Activated CD8-positive, alpha-beta memory T cell treated with anti-CD3 and anti-CD28 coated beads for 24 hours (primary cell): ENCODE measurements at regions not wholly inside any gene's neighbourhood (a gene's known extent, or its start where the extent isn't known, plus 50 kb on each side); places are given as distances from the start of the nearest gene placed in this dataset.
"Not testable (repeated sequence)": the region's sequence is repeated elsewhere in the genome, so short reads cannot be mapped to it uniquely, and the experiment has no call there.

Experiments used
- DNase-seq: peaks from one replicate; pipeline ENCODE4 v3.0.0-alpha.2; 2020

DNA sequence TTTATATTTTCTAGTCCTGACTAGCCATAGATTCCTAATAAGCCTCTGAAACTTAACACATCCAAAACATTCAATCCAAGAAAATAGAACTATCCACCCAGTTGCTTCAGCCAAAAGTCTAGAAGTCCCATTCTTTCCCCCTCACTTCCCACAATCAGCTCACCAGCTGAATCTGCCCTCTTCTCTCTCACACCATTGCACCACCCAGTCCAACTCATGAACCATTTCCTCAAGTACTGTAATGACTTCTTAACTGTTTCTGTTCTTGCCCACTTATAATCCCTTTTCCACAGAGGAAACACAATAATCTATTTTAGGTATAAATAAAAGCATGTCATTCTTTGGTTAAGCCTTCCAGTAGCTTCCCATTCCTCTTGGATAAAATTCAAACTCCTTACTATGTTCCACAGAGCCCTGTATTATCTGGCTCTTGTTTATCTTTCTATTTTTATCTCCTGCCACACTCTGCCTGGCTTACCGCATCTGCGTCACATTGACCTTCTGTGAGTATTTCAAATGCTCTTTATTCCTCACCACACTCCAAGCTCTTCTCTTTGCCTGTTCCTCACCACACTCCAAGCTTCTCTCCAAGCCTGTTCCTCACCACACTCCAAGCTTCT, 205.9 kb upstream of the FRG1 start:
- DNase-seq = not testable (repeated sequence)

DNA sequence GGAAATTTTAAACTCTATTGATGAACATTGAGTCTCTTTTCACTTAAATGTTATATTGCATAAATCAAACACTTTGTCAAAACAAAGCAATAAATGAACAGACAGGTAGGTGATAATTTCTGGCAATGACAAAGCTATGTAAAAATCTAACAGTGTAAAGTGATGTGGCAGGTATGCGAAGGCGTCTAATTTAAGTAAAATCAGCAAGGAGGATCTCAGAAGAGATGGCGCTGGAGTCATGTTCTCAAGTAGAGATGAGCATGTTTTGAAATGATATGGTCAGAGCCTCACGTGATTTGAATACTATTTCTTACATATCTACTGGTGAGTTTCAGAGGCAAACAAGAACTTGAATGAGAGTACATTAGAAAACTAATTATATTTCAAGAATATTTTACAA, 204.0 kb upstream of the FRG1 start:
- not testable (repeated sequence) for DNase-seq

DNA sequence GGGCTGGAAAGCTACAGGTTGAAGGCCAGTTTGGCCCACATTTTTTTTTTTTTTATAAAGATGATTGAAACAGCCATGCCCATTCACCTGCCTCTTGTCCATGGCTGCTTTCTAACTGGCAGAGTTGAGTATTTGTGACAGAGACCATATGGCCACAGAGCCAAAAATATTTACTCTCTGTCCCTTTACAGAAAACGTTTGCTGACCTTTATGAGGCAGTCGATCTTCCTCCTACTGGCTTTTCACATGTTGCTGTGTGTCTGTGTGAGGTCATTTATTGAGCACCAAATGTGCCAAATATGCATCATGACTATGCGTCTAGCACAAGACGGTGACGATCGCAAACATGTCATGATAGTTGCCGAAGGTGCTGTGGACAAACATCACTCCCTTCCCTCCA, 200.6 kb upstream of the FRG1 start:
- not testable (repeated sequence) for DNase-seq

DNA sequence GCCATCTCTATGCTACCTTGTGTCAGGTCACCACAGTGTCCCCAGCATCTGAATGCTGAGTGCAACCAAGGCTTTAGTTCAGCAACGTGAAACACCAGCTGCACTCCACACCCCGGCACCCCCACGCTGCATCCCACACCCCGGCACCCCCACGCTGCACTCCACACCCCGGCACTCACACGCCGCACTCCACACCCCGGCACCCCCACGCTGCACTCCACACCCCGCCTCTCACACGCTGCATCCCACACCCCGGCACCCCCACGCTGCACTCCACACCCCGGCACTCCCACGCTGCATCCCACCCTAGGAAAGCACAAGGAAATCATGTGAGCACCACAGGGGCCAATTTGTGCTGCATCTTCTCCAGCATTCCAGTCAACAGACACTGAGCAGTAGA, 199.8 kb upstream of the FRG1 start:
- DNase-seq = no peak

DNA sequence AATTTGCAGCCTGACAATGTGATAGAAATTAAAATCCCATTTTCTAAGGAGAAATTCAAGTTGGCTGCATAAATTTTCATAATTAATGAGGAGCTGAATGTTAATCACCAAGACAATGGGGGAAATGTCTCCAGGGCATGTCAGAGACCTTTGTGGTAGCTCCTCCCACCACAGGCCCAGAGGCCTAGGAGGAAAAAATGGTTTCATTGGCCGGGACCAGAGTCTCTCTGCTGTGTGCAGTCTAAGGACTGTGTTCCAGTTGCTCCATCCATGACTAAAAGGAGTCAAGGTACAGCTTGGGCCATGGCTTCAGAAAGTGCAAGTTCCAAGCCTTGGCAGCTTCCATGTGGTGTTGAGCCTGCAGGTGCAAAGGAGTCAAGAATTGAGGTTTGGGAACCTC, 187.6 kb upstream of the FRG1 start:
- not testable (repeated sequence) for DNase-seq

DNA sequence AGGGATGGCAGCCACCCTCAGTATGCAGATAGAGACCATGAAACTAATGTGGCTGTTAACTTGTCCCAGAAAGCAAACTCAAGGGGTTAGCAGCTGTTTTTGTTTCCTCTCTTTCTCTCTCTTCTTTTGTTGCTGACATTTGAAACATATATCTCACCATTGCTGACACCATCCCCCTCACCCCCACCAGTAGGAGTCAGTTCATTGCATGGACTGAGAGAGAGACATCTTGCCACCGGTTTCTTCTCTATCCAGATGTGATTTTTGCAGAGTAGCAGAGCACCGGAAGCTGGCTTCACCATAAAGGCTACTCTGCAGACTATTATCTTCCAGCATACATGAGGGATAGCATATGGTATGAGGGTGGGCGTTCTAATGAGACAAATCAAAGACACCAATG, 177.1 kb upstream of the FRG1 start:
- DNase-seq = no peak

DNA sequence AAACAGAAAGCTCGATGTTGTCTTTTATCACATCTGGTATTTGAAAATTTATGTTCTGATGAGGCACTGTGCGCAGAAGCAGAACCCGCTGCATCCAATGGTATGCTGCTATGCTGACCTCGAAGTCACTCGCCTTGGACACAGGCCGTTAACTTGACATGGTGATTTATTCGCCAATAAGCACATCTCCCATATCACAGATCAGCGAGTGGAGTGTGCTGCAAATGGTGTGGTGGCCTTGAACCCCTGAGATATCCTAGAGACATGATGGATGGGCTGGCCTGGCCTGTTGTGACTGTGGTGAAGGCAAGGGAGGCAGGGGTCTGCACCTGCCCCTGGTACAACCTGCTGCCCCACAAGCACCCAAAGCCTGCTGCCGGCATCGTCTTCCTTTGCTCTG, 175.4 kb upstream of the FRG1 start:
- DNase-seq = no peak

DNA sequence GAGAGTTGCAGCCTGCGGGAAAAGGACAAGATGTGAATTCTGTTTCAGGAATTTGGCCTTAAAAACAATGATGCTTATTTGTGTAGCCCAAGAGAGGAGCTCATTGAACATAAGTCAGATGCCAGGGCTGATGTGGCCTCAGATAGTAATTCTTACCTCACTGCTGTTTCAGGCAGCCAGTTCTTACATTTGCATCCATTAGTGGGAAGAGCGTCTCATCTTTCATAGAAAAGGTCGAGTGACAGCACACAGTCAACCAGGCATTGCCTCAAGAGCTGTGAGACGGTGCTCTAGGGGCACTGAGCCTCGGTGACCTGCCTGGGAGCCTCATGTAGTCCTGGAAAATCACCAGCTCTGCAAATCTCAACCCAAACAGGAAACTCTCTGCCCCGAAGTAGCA, 174.9 kb upstream of the FRG1 start:
- no peak for DNase-seq

DNA sequence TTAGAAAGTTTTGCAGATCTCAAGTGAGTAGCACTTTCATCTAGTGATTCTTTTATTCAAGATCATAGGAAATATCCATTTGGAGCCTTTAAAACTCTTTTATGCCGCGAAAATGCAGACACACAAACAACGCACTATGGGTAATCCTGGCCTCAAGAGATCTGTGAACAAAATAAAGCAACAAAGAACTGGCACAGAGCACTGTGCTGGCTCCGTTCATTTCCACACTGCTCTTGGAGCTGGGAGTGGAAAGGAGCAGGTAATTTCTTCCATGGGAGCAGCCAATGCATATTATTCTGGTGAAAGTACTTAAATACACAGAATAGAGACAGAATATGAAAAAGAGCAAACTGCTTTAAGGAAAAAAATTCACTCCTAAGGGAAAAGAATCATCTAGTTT, 172.7 kb upstream of the FRG1 start:
- DNase-seq = no peak

DNA sequence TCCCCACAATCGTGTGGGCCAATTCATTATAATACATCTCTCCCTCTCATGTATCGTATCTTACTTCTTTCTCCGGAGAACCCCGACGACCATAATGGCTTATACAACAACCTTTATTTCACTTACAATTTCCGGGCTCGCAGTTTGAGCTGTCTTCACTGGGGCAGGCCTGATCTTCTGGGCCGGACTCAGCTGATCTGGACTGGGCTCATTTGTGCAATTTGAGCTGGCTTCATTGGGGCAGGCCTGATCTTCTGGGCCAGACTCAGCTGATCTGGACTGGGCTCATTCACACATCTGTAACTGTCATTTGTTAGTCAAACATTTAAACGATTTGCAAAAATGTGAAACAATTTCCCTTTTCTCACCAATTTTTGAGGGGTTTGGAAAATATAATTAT, 171.5 kb upstream of the FRG1 start:
- DNase-seq = no peak

DNA sequence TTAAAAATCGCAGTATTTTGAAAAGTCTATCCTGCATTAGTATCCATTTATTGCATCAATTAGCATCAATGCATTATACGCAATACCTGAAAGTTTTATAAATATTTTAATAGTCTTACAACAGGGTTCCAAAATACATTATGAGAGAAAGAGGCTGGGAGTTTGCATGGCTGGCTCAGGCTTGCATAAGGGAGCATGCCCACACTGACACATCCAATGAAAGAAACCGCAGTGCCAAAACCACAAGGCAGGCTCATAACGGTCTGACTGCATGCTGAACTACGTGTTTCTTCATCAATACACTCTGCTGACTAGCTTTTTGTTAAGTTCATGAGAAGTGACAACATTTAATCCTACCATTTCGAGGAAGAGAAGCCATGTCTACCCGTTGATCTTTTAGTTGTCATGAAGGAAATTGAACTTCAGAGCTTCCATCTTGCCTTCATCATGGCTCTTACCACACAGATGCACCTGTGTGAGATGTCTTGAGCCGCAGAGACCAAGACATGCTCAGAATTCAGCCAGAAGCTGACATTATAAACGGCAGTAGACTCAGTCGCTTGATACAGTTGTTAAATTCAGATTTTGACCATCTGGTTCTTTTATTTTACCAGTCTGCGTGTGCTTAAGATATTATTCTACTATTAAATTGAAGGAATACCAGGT, 168.8 kb upstream of the FRG1 start:
- DNase-seq = no peak

DNA sequence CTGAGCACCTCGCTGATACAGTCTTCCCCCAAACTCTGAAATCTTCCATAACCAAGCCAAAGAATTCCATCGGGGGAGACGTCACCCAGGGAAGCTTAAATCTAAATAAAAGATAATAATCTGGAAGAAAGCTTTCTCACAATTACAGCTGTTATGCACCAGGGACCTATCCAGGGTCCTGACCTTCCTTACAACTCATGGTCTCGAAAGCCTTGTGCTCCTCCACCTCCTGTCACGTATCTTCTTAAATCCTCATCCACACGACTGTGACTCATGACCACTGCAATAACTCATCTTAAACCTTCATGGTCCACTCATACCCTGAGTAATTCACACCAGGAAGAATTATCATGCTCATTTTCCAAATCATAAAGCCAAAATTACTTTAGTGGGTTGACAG, 166.8 kb upstream of the FRG1 start:
- no peak for DNase-seq

DNA sequence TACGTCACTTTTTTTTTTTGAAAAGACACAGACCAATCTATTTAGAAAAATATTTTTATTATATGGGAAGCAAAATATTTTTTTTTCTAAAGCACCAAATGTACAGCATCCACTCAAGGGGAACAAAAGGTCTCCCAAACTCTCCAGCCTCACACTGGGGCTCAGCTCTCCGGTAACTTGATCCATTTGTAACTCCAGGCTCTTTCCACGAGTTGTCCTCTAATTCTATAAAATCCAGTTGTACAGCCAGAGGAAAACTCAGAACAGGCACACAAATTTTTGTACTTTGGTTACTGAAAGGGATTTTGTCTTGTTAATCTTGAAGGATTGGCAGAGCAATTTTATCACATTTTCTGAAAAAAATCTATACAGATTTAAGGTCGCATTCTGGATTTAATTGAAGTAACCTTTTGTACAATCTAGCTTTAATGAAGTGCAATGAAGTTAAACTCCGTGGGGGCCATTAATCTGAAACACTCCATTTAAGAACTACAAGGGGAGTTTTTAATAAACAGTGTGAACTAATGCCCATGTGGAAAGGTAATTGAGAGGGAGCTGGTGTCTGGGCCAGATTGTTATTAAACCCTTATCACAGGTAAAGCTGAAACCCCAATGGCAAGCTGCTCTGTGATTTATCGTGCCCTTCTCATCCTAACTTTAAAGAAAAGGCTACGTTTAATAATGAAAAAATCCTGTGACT, 161.2 kb upstream of the FRG1 start:
- DNase-seq = no peak

DNA sequence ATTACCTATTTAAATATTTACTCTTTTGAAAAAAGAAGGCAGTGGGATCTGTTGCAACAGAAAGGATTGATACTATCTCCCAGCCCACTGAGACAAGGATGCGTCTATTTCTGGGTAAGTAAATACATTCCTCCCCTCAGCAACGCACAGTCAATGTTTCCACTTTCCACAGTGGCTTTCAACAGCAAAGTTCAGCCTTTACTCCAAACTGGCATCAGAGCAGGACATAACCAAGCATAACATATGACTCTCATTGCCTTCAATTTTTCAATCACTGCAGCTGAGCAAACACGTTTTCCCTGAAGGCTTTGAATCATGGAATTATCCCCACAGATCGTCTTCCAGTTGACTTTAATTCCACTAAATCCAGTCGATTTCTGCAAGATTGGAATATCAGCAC, 160.3 kb upstream of the FRG1 start:
- no peak for DNase-seq

DNA sequence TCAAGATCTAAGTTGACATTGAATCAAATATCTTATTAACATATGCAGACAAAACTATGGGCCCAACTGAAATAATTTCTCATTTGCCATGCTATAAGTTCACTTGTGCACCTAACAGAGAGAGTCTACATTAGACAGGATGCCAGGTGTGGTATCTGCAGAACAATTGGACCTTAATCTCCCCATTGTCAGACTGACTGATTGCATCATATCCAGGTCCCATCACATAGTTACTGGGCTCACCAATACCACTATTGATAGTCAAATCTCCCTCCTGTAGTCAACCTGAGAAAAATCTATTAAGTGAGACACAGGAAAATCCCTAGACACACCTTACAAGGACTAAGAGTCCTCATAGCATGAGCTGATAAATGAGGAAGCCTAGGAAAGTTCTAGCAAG, 156.0 kb upstream of the FRG1 start:
- DNase-seq = no peak

DNA sequence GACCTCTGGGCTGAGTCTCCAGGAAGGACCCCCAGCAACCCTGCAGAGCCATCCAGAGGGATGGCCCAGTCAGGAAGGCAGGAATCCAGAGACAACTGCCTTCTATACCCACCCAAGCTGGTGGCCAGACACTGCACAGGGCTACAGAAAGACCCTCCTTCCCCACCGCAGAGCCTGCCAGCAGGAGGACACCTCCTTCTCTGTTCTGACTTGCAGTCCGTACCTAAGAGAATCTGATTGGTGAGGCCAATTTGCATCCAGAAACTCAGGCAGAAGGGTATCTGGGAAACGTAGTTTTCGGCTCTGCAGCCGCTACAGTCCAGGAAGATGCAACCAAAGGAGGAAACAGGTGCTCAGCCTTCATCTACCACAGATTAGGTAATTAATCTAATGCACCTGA, 155.4 kb upstream of the FRG1 start:
- no peak for DNase-seq

DNA sequence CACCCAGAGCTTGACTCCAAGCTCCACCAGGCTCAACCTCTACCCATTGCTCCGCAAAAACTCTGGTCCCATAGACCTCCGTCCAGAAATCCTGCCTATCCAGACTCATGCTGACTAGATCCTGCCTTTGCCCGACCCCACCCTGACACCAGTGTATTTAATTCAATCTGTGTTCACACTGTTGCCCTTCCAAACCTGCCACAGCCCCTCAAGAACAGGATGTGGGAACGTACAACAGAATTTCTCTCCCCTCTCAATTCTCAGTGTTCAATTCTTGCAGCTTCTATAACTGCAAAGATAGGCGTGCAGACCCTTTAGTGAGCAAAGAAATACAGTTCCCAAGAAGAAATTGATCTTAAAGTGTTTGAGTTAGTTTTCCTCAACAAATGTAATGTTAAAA, 154.2 kb upstream of the FRG1 start:
- DNase-seq = no peak

DNA sequence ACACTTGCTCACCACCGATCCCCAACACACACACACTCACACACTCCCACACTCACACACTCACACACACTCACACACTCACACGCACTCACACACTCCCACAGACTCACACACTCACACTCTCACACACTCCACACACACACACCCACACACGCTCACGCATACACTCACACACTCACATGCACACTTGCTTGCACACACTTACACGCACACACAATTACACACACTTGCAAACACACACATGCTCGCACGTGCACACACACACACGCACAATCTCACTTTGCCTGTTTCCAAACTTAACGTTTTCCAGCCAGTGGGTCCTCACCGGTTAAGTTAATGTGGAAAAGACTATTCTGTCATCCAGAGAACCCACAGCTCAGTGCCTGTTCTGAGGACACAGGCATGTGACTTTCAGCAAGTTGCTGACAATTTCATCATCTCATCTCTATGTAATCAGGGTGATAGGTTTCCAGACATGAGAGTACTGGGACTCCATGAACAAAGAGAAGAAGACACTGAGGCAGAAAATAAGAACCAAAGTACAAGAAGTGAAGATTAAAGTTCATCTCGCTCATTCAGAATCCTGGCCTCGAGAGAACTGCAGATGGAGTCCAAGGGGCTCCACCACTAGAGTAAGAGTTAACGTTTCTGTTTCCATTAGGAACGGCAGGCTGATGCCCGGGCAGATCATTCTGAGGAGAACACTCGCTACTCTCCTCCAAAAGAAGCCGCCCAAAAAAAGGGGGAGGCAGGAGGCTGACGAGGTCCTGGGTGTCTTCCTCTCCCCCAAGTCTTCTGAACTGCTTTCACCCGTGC, 153.2 kb upstream of the FRG1 start:
- no peak for DNase-seq

DNA sequence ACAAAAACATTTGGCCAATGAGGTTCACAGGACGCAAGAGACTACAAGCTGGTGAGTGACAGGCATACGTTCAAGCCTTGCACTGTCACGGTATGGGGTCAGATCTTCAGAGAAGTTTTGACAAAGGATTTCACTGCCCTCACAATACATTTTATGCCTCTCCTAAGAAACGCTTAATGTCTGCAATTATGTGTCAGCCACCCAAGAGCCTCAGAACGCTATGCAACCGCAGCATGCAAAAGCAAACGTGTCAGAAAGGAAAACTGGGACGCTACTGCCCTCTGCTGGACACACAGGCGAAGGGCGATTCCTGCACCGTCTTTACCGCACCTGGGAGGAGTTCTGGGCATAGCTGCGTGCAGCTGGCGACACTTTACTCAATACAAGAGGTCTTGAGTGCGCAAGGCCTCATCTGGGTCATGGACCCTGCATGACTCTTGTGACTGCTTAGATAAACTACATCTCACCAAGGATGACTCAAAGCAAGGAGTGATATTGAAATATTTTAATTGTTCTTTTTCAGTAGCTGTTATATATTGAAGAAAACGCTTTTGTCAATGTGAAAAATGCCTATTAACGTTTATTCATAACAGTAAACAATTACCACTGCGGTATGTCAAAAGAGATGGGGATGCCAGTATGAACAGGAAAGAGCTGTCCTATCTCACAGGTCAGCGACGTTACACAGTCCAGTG, 147.6 kb upstream of the FRG1 start:
- DNase-seq = peak; percentile 77

DNA sequence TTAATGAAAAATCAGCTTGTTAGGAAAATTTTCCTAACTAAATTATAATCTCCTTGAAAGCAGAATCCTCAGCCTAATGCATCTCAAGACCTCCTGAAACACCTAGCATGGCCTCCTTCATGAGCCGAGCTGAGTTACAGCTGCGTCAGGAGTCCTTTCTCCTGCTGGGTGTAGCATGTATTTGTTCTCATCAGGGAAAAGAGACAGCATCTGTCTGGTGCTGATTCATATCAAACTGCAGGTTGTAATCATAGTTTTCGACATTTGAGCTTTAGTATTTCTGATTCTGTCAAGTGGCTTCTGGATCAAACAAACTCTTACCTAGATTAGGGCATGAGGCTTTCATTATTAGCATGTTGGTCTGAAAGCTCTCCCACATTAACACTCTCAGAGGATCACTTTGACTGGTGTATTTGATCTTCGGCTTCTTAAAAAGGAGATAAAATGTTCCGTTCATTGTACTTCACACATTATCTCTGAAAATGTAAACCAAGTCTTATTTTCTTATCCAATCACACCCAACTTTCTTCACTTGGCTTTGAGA, 140.1 kb upstream of the FRG1 start:
- no peak for DNase-seq

DNA sequence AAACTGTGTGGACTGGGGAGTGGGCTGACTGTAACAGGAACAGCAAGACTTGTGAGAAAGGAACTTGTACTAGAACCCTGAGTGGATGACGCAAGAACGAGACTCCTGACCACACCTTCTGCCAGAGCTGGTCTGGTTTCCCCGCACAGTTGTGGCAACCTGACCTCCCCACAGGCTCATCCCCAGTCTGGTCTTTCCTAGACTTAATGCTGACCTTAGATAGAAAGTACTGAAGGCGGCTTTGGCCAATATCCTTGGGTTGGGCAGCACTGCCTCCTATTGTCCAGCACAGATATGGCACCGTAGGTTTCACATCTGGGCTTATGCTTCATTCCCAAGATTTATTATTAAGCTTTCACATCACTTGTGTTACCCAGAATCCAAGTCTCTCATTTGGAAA, 137.8 kb upstream of the FRG1 start:
- no peak for DNase-seq

DNA sequence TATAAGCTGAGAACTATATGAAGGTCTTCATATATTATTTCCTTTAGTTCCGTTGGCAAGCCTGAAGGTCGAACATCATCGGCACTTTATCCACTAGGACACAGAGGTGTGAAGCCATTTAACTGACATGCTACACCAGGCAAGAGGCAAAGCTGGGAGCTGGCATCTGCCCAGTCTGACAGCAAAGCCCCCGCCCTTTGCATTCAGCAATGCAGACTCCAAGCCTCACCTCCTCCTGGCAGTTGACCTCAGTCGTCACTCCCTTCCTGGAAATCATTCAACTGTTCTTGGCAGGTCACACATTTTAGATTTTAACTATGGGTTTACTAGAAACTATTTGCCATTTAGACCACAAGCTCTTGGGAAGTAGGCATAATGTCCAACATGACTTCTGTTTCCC, 135.8 kb upstream of the FRG1 start:
- no peak for DNase-seq

DNA sequence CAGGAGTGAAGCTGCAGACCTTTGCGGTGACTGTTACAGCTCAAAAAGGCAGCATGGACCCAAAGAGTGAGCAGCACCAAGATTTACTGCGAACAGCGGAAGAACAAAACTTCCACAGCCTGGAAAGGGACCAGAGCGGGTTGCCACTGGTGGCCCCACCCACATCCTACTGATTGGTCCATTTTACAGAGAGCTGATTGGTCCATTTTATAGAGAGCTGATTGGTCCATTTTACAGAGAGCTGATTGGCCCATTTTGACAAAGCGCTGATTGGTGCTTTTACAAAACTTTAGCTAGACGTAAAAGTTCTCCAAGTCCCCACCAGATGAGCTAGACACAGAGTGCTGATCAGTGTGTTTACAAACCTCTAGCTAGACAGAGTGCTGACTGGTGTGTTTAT, 134.2 kb upstream of the FRG1 start:
- no peak for DNase-seq
